ENCODE measurements at regions not wholly inside any gene's neighbourhood (a gene's known extent, or its start where the extent isn't known, plus 50 kb on each side); places are given as distances from the start of the nearest gene placed in this dataset.

- TF ChIP-seq CHD7 (IDR thresholded peaks at IDR 0.05; ENCODE audit: insufficient replicate concordance, low read length) (no peak), CREB1 (IDR thresholded peaks at IDR 0.05) (no peak), JUND (IDR thresholded peaks at IDR 0.05; ENCODE audit: low read length) (no peak), KDM1A (IDR thresholded peaks at IDR 0.05; ENCODE audit: borderline replicate concordance, low read length) (no peak), TCF12 (IDR thresholded peaks at IDR 0.05; ENCODE audit: low read depth, low read length) (no peak)
Observed at GRCh38 chrX:8278557-8278956, 107.5 kb upstream of the VCX2 start (continued).
